Endothelial cell of hepatic sinusoid (primary cell): ENCODE measurements at regions not wholly inside any gene's neighbourhood (a gene's known extent, or its start where the extent isn't known, plus 50 kb on each side); places are given as distances from the start of the nearest gene placed in this dataset.

Experiments used
- in situ Hi-C: cut with HindIII; loops from 2 replicates; pipeline ENCODE4 v1.10.0; 2017; ENCODE audit warnings: low sequenced_read_pairs

GRCh38 chr9:103755441-103755840 is 338.7 kb upstream of the SMC2 start:
- in situ Hi-C loops = no loop called here

- in situ Hi-C loops = no loop called here
Observed at GRCh38 chr9:103755986-103756385, 338.1 kb upstream of the SMC2 start.

GRCh38 chr9:103757062-103757461 is 337.0 kb upstream of the SMC2 start:
- in situ Hi-C loops = no loop called here

GRCh38 chr9:103761466-103761865 is 332.6 kb upstream of the SMC2 start:
- in situ Hi-C loops = no loop called here

GRCh38 chr9:103789686-103790085 is 304.4 kb upstream of the SMC2 start:
- in situ Hi-C loops = no loop called here

GRCh38 chr9:103798620-103799019 is 295.5 kb upstream of the SMC2 start:
- in situ Hi-C loops = no loop called here

GRCh38 chr9:103799959-103800358 is 294.1 kb upstream of the SMC2 start:
- in situ Hi-C loops = no loop called here

- in situ Hi-C loops = no loop called here
Observed at GRCh38 chr9:103802068-103802467, 292.0 kb upstream of the SMC2 start.

- in situ Hi-C loops = no loop called here
Observed at GRCh38 chr9:103803245-103803644, 290.9 kb upstream of the SMC2 start.

GRCh38 chr9:103804077-103804735 is 289.9 kb upstream of the SMC2 start:
- in situ Hi-C loops = no loop called here

- in situ Hi-C loops = no loop called here
Observed at GRCh38 chr9:103809745-103810144, 284.4 kb upstream of the SMC2 start.

- in situ Hi-C loops = no loop called here
Observed at GRCh38 chr9:103811462-103811861, 282.6 kb upstream of the SMC2 start.

GRCh38 chr9:103816146-103816545 is 278.0 kb upstream of the SMC2 start:
- in situ Hi-C loops = no loop called here

GRCh38 chr9:103819936-103820335 is 274.2 kb upstream of the SMC2 start:
- in situ Hi-C loops = no loop called here

- in situ Hi-C loops = no loop called here
Observed at GRCh38 chr9:103821115-103821514, 273.0 kb upstream of the SMC2 start.

GRCh38 chr9:103837940-103838339 is 256.2 kb upstream of the SMC2 start:
- in situ Hi-C loops = no loop called here

GRCh38 chr9:103839197-103839596 is 254.9 kb upstream of the SMC2 start:
- in situ Hi-C loops = no loop called here

- in situ Hi-C loops = no loop called here
Observed at GRCh38 chr9:103867886-103868285, 226.2 kb upstream of the SMC2 start.

- in situ Hi-C loops = no loop called here
Observed at GRCh38 chr9:103872811-103873210, 221.3 kb upstream of the SMC2 start.

- in situ Hi-C loops = no loop called here
Observed at GRCh38 chr9:103881419-103881818, 212.7 kb upstream of the SMC2 start.

- in situ Hi-C loops = no loop called here
Observed at GRCh38 chr9:103889989-103890388, 204.1 kb upstream of the SMC2 start.

- in situ Hi-C loops = no loop called here
Observed at GRCh38 chr9:103894184-103894583, 199.9 kb upstream of the SMC2 start.

GRCh38 chr9:103898550-103898949 is 195.6 kb upstream of the SMC2 start:
- in situ Hi-C loops = no loop called here
